ENCODE measurements at regions not wholly inside any gene's neighbourhood (a gene's known extent, or its start where the extent isn't known, plus 50 kb on each side); places are given as distances from the start of the nearest gene placed in this dataset.

DNA sequence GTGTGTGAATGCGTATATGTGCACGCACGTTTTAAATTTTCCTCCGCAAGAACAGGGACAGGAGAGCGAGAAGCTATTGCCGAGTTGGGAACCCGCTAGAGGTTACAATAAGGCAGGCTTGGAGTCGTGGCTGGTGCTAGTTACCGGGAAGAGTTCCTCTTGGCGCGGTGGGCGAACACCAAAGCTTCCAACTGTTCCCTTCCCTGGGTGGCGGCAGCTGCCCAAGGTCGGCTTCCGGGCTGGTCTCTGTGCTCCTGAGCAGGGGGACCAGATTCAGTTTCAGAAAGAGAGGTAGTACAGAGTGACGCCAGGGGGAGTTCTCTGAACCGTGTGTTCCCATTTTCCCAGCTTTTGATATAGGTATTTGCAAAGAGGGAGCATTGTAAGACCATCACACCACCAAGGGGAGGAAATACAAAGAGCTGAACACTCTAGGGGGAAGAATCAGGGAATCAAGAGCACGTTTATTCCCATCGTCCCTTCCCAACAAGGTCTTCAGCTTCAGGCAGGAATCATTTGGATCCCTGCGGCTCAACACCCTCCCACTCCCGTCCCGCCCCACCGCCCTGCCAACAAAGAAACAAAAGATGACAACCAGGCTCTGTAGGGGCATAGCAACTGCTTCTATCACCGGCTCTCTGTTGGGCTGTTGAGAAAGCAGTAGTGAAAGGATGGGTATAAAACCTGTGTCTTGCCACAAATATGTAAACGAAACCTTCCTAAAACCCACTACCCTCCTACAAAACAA, 113.6 kb upstream of the TEX13C start:
- TF ChIP-seq, protein P1, sequence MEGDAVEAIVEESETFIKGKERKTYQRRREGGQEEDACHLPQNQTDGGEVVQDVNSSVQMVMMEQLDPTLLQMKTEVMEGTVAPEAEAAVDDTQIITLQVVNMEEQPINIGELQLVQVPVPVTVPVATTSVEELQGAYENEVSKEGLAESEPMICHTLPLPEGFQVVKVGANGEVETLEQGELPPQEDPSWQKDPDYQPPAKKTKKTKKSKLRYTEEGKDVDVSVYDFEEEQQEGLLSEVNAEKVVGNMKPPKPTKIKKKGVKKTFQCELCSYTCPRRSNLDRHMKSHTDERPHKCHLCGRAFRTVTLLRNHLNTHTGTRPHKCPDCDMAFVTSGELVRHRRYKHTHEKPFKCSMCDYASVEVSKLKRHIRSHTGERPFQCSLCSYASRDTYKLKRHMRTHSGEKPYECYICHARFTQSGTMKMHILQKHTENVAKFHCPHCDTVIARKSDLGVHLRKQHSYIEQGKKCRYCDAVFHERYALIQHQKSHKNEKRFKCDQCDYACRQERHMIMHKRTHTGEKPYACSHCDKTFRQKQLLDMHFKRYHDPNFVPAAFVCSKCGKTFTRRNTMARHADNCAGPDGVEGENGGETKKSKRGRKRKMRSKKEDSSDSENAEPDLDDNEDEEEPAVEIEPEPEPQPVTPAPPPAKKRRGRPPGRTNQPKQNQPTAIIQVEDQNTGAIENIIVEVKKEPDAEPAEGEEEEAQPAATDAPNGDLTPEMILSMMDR (conservative IDR thresholded peaks at IDR 0.05; ENCODE audit: low read length) = no peak; the same call in 1 of the 2 replicates
- no peak for TF ChIP-seq EZH2phosphoT487 (IDR thresholded peaks at IDR 0.05; ENCODE audit: borderline replicate concordance)

Data from Loucy (cell line).